Body of pancreas (tissue), 4 donors: ENCODE measurements at regions not wholly inside any gene's neighbourhood (a gene's known extent, or its start where the extent isn't known, plus 50 kb on each side); places are given as distances from the start of the nearest gene placed in this dataset.

ENCODE experiments used
- ATAC-seq: fragments of 150-250 bp; one replicate; pipeline ENCODE4 v1.9.1; 2016
- DNase-seq, 4 donors: peaks; one replicate each; pipeline ENCODE4 v3.0.0-alpha.2; 2019
- H3K27ac ChIP-seq, 4 donors: fragments of 200-600 bp; sonication (generic); 1 replicate in 3 of 4; 2 replicates in 1 of 4; pipeline versions ENCODE4 v1.5.1 to v1.6.1; 2016 to 2019; ENCODE audit warnings: mild to moderate bottlenecking in 1 of 4, mixed read lengths in 1 of 4, moderate library complexity in 1 of 4
- H3K27me3 ChIP-seq, 2 donors: fragments of 200-600 bp; sonication (generic); one replicate each; pipeline ENCODE4 v1.6.0; 2016; ENCODE audit warnings: mild to moderate bottlenecking in 1 of 2
- H3K36me3 ChIP-seq, 2 donors: fragments of 200-600 bp; sonication (generic); replicated peaks in 1 of 2; 2 replicates each; pipeline ENCODE4 v1.5.1; 2016; ENCODE audit warnings: low read depth in 2 of 2; ENCODE audit not compliant: insufficient read depth in 1 of 2
- H3K4me1 ChIP-seq: fragments of 200-600 bp; sonication (generic); one replicate; pipeline ENCODE4 v1.6.0; 2016
- H3K4me3 ChIP-seq, 2 donors: fragments of 200-600 bp; sonication (generic); 1 replicate in 1 of 2; 2 replicates in 1 of 2; pipeline ENCODE4 v1.5.1; 2016 to 2019
- H3K9me3 ChIP-seq, 3 donors: fragments of 200-600 bp; sonication (generic); 1 replicate in 2 of 3; 2 replicates in 1 of 3; pipeline ENCODE4 v1.5.1; 2016
- CTCF ChIP-seq, 7 experiments: fragments of 450-650 bp in 4 of 7; fragments of 200-600 bp in 3 of 7; sonication (generic) in 3 of 7; IDR thresholded peaks; one replicate each; pipeline ENCODE4 v1.5.1; 2016 to 2019; ENCODE audit warnings: antibody characterized with exemption in 7 of 7
- POLR2A ChIP-seq, 3 donors: fragments of 450-650 bp; IDR thresholded peaks; one replicate each; pipeline ENCODE4 v1.6.1; 2016; ENCODE audit warnings: antibody characterized with exemption in 3 of 3, mild to moderate bottlenecking in 2 of 3
- WGBS, 2 donors: methylation state at CpG; one replicate each; pipeline ENCODE4 v1.1.5; 2017; 5-methylcytosine and 5-hydroxymethylcytosine counted together
- intact Hi-C: fragments of 100-400 bp; cut with DNase I; formaldehyde crosslinking; loops from one replicate; pipeline ENCODE4 v1.15.1; 2023

DNA sequence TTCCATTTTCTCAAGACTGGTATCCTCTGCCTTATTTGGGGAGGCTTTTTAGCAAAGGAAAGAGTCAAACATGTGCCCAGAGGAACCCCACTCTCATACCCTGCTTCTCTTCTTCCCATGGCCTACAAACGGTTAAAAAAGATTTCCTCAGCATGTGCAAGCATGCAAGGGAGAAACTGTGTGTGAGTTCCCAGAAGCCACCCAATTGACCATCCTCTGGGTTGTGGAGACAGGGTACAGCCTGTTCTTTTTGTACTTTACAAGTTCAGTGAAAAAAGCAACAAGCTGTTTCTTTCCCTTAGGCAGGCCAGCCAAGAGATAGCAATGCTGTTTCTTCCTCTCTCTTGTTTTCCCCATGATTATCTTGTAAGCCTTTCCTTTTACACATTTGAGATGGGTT is 68.8 kb upstream of the MTPN start:
- no peak for ATAC-seq
- no peak for DNase-seq
- WGBS, 2 donors: 42 to 57% methylated on average over 1 of the region's 1 CpG

GRCh38 chr7:136045181-136045580 is 68.0 kb upstream of the MTPN start:
- no peak for TF ChIP-seq POLR2A (IDR thresholded peaks at IDR 0.05)
- TF ChIP-seq CTCF (IDR thresholded peaks at IDR 0.05): no peak
- ATAC-seq (no peak), DNase-seq (no peak)
- Histone ChIP-seq H3K4me1 (no peaks in the 10 kb centered on the region), H3K4me3 (no peak overlapping the region), H3K27ac (no peak overlapping the region), H3K27me3 (no peaks in the 10 kb centered on the region), H3K9me3 (no peaks in the 10 kb centered on the region), H3K36me3 (no peaks in the 10 kb centered on the region)
- WGBS, 2 donors: 60 to 65% methylated on average over 3 of the region's 3 CpGs
- intact Hi-C loops: no loop called here

More for the DNA sequence above, 68.8 kb upstream of the MTPN start:
- TF ChIP-seq CTCF (IDR thresholded peaks at IDR 0.05) (no peak), POLR2A (IDR thresholded peaks at IDR 0.05) (no peak)
- no peaks in the 10 kb centered on the region for H3K9me3 ChIP-seq
- intact Hi-C loops: no loop called here
- no peak overlapping the region for H3K4me3 ChIP-seq
- H3K27ac ChIP-seq: no peak overlapping the region
- no peaks in the 10 kb centered on the region for H3K27me3 ChIP-seq
- H3K36me3 ChIP-seq: no peaks in the 10 kb centered on the region
- no peaks in the 10 kb centered on the region for H3K4me1 ChIP-seq

DNA sequence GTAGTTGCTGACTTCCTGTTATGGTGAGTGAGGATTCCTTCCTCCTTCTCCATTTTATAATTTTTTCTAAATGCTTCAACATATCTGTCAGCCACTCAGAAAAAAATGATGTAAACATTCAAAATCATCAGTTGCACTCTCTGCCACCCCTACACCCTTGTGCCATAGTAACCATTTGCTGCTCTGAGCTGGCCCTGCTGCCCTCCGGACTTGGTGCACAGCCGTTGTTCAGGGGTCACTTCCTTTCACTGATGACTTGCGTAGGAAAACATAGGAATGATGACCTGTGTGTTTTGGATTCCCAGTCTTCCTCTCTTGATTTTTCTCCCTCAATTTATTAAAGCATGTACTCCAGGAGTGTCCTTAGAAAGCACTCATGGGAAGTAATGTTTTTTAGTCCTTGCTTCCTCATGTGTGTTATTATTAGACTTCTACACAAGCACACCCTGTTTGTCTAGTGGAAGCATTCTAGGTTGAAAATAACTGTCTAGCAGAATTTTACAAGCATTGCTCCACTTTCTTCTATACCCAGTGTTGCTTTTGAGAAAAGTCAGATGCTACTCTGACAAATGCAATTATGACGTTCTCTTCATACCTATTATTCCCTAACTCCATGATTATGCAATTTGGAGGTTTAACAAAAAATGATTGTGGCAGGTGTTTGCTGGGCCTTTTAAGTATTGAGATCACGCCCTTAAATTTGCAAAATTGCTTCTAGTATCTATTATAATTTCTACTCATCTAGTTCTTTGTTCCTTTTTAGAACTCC is 62.6 kb upstream of the MTPN start:
- Histone ChIP-seq H3K4me3 (no peak overlapping the region), H3K27me3 (no peaks in the 10 kb centered on the region), H3K4me1 (no peaks in the 10 kb centered on the region), H3K27ac (no peak overlapping the region), H3K9me3 (no peaks in the 10 kb centered on the region), H3K36me3 (no peaks in the 10 kb centered on the region)
- WGBS, 2 donors: 82 to 85% methylated on average over 5 of the region's 5 CpGs
- TF ChIP-seq CTCF (IDR thresholded peaks at IDR 0.05) (no peak), POLR2A (IDR thresholded peaks at IDR 0.05) (no peak)
- no peak for DNase-seq
- ATAC-seq: no peak
- intact Hi-C loops: no loop called here

DNA sequence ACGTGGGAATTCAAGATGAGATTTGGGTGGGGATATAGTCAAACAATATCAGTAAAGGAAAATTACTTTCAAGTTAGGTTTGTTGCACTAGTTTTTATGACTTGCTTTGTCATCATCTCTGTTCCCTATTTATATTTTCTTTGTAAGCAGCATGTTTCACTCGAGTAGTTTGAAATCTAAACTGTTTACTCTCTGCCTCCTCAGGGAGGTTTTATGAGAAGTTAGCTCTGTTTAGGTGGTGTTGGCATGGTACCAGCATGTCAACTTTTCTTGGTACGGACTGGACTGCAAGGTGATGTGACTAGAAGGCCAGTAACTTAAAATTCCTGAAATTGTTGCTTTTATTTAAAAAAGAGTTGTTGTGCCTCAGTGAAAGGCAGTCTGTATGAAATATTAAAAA is 59.2 kb upstream of the MTPN start:
- DNase-seq: no peak
- Histone ChIP-seq H3K27me3 (no peaks in the 10 kb centered on the region), H3K9me3 (no peaks in the 10 kb centered on the region), H3K4me3 (no peak overlapping the region), H3K36me3 (no peaks in the 10 kb centered on the region), H3K27ac (no peak overlapping the region), H3K4me1 (no peaks in the 10 kb centered on the region)
- no peak for ATAC-seq
- TF ChIP-seq POLR2A (IDR thresholded peaks at IDR 0.05) (no peak), CTCF (IDR thresholded peaks at IDR 0.05) (no peak)
- WGBS, 2 donors: 26 to 27% methylated on average over 3 of the region's 3 CpGs
- intact Hi-C loops: no loop called here

- H3K4me1 ChIP-seq: no peaks in the 10 kb centered on the region
- DNase-seq: no peak
- H3K27me3 ChIP-seq: no peaks in the 10 kb centered on the region
- WGBS, 2 donors: 68 to 69% methylated on average over 3 of the region's 3 CpGs
- no peak for TF ChIP-seq POLR2A (IDR thresholded peaks at IDR 0.05)
- no peak for TF ChIP-seq CTCF (IDR thresholded peaks at IDR 0.05)
- no peaks in the 10 kb centered on the region for H3K36me3 ChIP-seq
- no peak overlapping the region for H3K27ac ChIP-seq
- no peaks in the 10 kb centered on the region for H3K9me3 ChIP-seq
- intact Hi-C loops: no loop called here
- no peak for ATAC-seq
- no peak overlapping the region for H3K4me3 ChIP-seq
These were observed 57.0 kb upstream of the MTPN start for GRCh38 chr7:136034132-136034531.
